NOMO-1 (cell line): ENCODE measurements at regions not wholly inside any gene's neighbourhood (a gene's known extent, or its start where the extent isn't known, plus 50 kb on each side); places are given as distances from the start of the nearest gene placed in this dataset.
"Not testable (repeated sequence)": the region's sequence is repeated elsewhere in the genome, so short reads cannot be mapped to it uniquely, and the experiment has no call there.

Experiments
- DNase-seq, 2 experiments: peaks; one replicate each; lab custom pipeline; 2025; ENCODE audit not compliant: unreplicated experiment in 2 of 2; lab: John Stamatoyannopoulos, UW

- DNase-seq = no peak
These were observed 311.0 kb upstream of the PODXL start for GRCh38 chr7:131867461-131867860.

- no peak for DNase-seq
These were observed 309.5 kb upstream of the PODXL start for GRCh38 chr7:131865911-131866310.

GRCh38 chr7:131861620-131862346 lies 305.4 kb upstream of the PODXL start:
- DNase-seq = no peak

- peak in 1 of 2 experiments; percentile 27 for DNase-seq
These were observed 302.9 kb upstream of the PODXL start for GRCh38 chr7:131859147-131859821.

- DNase-seq = no peak
These were observed 302.2 kb upstream of the PODXL start for GRCh38 chr7:131858611-131859010.

GRCh38 chr7:131849472-131849871 lies 293.0 kb upstream of the PODXL start:
- no peak for DNase-seq

GRCh38 chr7:131848033-131848432 lies 291.6 kb upstream of the PODXL start:
- DNase-seq = no peak

GRCh38 chr7:131845573-131846314 lies 289.3 kb upstream of the PODXL start:
- no peak for DNase-seq

GRCh38 chr7:131844369-131844768 lies 287.9 kb upstream of the PODXL start:
- no peak for DNase-seq

- DNase-seq = no peak
These were observed 287.5 kb upstream of the PODXL start for GRCh38 chr7:131843898-131844331.

- no peak for DNase-seq
These were observed 283.7 kb upstream of the PODXL start for GRCh38 chr7:131839967-131840690.

GRCh38 chr7:131836733-131837132 lies 280.3 kb upstream of the PODXL start:
- DNase-seq = no peak

- DNase-seq = no peak
These were observed 278.7 kb upstream of the PODXL start for GRCh38 chr7:131835141-131835540.

- DNase-seq = no peak
These were observed 274.3 kb upstream of the PODXL start for GRCh38 chr7:131830681-131831080.

GRCh38 chr7:131829947-131830558 lies 273.6 kb upstream of the PODXL start:
- no peak for DNase-seq

- no peak for DNase-seq
These were observed 271.0 kb upstream of the PODXL start for GRCh38 chr7:131827421-131827820.

- DNase-seq = no peak
These were observed 270.5 kb upstream of the PODXL start for GRCh38 chr7:131826960-131827359.

- DNase-seq = not testable (repeated sequence)
These were observed 267.6 kb upstream of the PODXL start for GRCh38 chr7:131823961-131824440.

- DNase-seq = no peak
These were observed 263.5 kb upstream of the PODXL start for GRCh38 chr7:131819891-131820290.

- DNase-seq = no peak
These were observed 260.1 kb upstream of the PODXL start for GRCh38 chr7:131816391-131817007.
